Smooth muscle cell (in vitro differentiated cells): ENCODE measurements at regions not wholly inside any gene's neighbourhood (a gene's known extent, or its start where the extent isn't known, plus 50 kb on each side); places are given as distances from the start of the nearest gene placed in this dataset.
A peak's percentile ranks its signal among the peaks of the same experiment; 100 is the strongest.

Experiments used
- DNase-seq: peaks from one replicate; lab custom pipeline; 2025; ENCODE audit not compliant: unreplicated experiment; lab: John Stamatoyannopoulos, UW
- H2AFZ ChIP-seq: fragments of 200-600 bp; sonication (generic); 2 replicates; pipeline ENCODE4 v1.6.0; 2016; ENCODE audit warnings: antibody characterized with exemption, low read depth, mild to moderate bottlenecking
- H3F3A ChIP-seq: fragments of 200-600 bp; sonication (generic); 2 replicates; pipeline ENCODE4 v1.6.0; 2017; ENCODE audit warnings: antibody characterized with exemption, low read depth
- H3K27ac ChIP-seq: fragments of 200-600 bp; sonication (generic); 2 replicates; pipeline ENCODE4 v1.5.1; 2016; ENCODE audit warnings: low read depth, mild to moderate bottlenecking
- H3K27me3 ChIP-seq: fragments of 200-600 bp; sonication (generic); 2 replicates; pipeline ENCODE4 v1.6.1; 2016; ENCODE audit warnings: low read depth, mild to moderate bottlenecking
- H3K36me3 ChIP-seq: fragments of 200-600 bp; sonication (generic); 2 replicates; pipeline ENCODE4 v1.5.1; 2016; ENCODE audit warnings: low read depth
- H3K4me1 ChIP-seq: fragments of 200-600 bp; sonication (generic); 2 replicates; pipeline ENCODE4 v1.5.1; 2016; ENCODE audit warnings: low read depth
- H3K4me2 ChIP-seq: fragments of 200-600 bp; sonication (generic); 2 replicates; pipeline ENCODE4 v1.6.0; 2016; ENCODE audit warnings: mild to moderate bottlenecking
- H3K4me3 ChIP-seq: fragments of 200-600 bp; sonication (generic); 2 replicates; pipeline ENCODE4 v1.5.1; 2016; ENCODE audit warnings: mild to moderate bottlenecking
- H3K79me2 ChIP-seq: fragments of 200-600 bp; sonication (generic); 2 replicates; pipeline ENCODE4 v1.6.0; 2016; ENCODE audit warnings: low read depth, mild to moderate bottlenecking
- H3K9ac ChIP-seq: fragments of 200-600 bp; sonication (generic); 2 replicates; pipeline ENCODE4 v1.6.0; 2016; ENCODE audit warnings: low read depth
- H3K9me3 ChIP-seq: fragments of 200-600 bp; sonication (generic); replicated peaks from 2 replicates; pipeline ENCODE4 v1.5.1; 2016; ENCODE audit warnings: low read depth
- H4K20me1 ChIP-seq: fragments of 200-600 bp; sonication (generic); 2 replicates; pipeline ENCODE4 v1.6.0; 2016; ENCODE audit warnings: low read depth
- CTCF ChIP-seq: fragments of 200-600 bp; sonication (generic); IDR thresholded peaks from 2 replicates; pipeline ENCODE4 v1.5.1; 2017; ENCODE audit warnings: borderline replicate concordance, mild to moderate bottlenecking, antibody characterized with exemption; ENCODE audit not compliant: insufficient read depth, poor library complexity, severe bottlenecking
- WGBS: methylation state at CpG from one replicate; pipeline ENCODE4 v1.1.7; 2016; ENCODE audit warnings: low lambda C conversion rate; 5-methylcytosine and 5-hydroxymethylcytosine counted together

GRCh38 chr9:81035601-81036000 is 653.7 kb downstream of the TLE1 start:
- DNase-seq: no peak
- H3K4me2 ChIP-seq: peak overlapping the region; percentile 70
- WGBS: 26% methylated on average over 1 of the region's 1 CpG

GRCh38 chr9:81035171-81035570 is 654.2 kb downstream of the TLE1 start:
- peak overlapping the region; percentile 45 for H3K27ac ChIP-seq
- H3K9ac ChIP-seq: no peak overlapping the region
- TF ChIP-seq CTCF: no peak
- H3F3A ChIP-seq: peaks cover 45% of the 10 kb centered on the region
- no peaks in the 10 kb centered on the region for H3K9me3 ChIP-seq
- H3K36me3 ChIP-seq: no peaks in the 10 kb centered on the region
- H3K4me1 ChIP-seq: peaks cover 20% of the 10 kb centered on the region
- no peak overlapping the region for H2AFZ ChIP-seq
- H3K27me3 ChIP-seq: no peaks in the 10 kb centered on the region
- no peaks in the 10 kb centered on the region for H4K20me1 ChIP-seq
- no peak overlapping the region for H3K4me3 ChIP-seq
- peak overlapping the region; percentile 70 for H3K4me2 ChIP-seq
- DNase-seq: no peak
- no peaks in the 10 kb centered on the region for H3K79me2 ChIP-seq
- 1% methylated on average over 4 of the region's 4 CpGs for WGBS

More at GRCh38 chr9:81035601-81036000, 653.7 kb downstream of the TLE1 start:
- Histone ChIP-seq H3K27me3 (no peaks in the 10 kb centered on the region), H3K79me2 (no peaks in the 10 kb centered on the region), H3K36me3 (no peaks in the 10 kb centered on the region), H3K4me3 (no peak overlapping the region), H2AFZ (no peak overlapping the region), H4K20me1 (no peaks in the 10 kb centered on the region), H3F3A (peaks cover 41% of the 10 kb centered on the region), H3K9me3 (no peaks in the 10 kb centered on the region), H3K27ac (peak overlapping the region; percentile 45), H3K9ac (no peak overlapping the region), H3K4me1 (peaks cover 20% of the 10 kb centered on the region)
- TF ChIP-seq CTCF: no peak

- no peak for DNase-seq
Measured at GRCh38 chr9:81032831-81033230, 656.5 kb downstream of the TLE1 start.

More at GRCh38 chr9:81032831-81033230, 656.5 kb downstream of the TLE1 start:
- no peaks in the 10 kb centered on the region for H3K36me3 ChIP-seq
- no peak overlapping the region for H3K4me3 ChIP-seq
- no peaks in the 10 kb centered on the region for H4K20me1 ChIP-seq
- peak overlapping the region; percentile 30 for H3K9ac ChIP-seq
- H3F3A ChIP-seq: peaks cover 59% of the 10 kb centered on the region
- no peaks in the 10 kb centered on the region for H3K9me3 ChIP-seq
- no peaks in the 10 kb centered on the region for H3K27me3 ChIP-seq
- peak overlapping the region; percentile 70 for H3K4me2 ChIP-seq
- H2AFZ ChIP-seq: no peak overlapping the region
- 0% methylated on average over 1 of the region's 1 CpG for WGBS
- no peaks in the 10 kb centered on the region for H3K79me2 ChIP-seq
- H3K27ac ChIP-seq: peak overlapping the region; percentile 81
- H3K4me1 ChIP-seq: peaks cover 31% of the 10 kb centered on the region
- no peak for TF ChIP-seq CTCF
